ENCODE measurements at regions not wholly inside any gene's neighbourhood (a gene's known extent, or its start where the extent isn't known, plus 50 kb on each side); places are given as distances from the start of the nearest gene placed in this dataset.

GRCh38 chr4:129393976-129394375, 298.0 kb downstream of the C4orf33 start:
- no peak for TF ChIP-seq ZNF24 (IDR thresholded peaks at IDR 0.05)
- TF ChIP-seq ZNF707 (CRISPR knock-in tag; conservative IDR thresholded peaks at IDR 0.05): no peak
- TF ChIP-seq CTCF (IDR thresholded peaks at IDR 0.05 in 2 of 3, conservative IDR thresholded peaks at IDR 0.05 in 1 of 3; ENCODE audit: insufficient read depth in 2 of 3, low read depth in 1 of 3, low read length in 3 of 3): no peak
- no peak for TF ChIP-seq ZNF232 (CRISPR knock-in tag; IDR thresholded peaks at IDR 0.05)
- no peak for TF ChIP-seq FOSL1 (tag; conservative IDR thresholded peaks at IDR 0.05)
- TF ChIP-seq TFAP4 (CRISPR knock-in tag; IDR thresholded peaks at IDR 0.05; ENCODE audit: borderline replicate concordance): no peak
- TF ChIP-seq ZKSCAN1 (IDR thresholded peaks at IDR 0.05; ENCODE audit: low read depth, low read length): no peak
